ENCODE measurements at regions not wholly inside any gene's neighbourhood (a gene's known extent, or its start where the extent isn't known, plus 50 kb on each side); places are given as distances from the start of the nearest gene placed in this dataset.

DNA sequence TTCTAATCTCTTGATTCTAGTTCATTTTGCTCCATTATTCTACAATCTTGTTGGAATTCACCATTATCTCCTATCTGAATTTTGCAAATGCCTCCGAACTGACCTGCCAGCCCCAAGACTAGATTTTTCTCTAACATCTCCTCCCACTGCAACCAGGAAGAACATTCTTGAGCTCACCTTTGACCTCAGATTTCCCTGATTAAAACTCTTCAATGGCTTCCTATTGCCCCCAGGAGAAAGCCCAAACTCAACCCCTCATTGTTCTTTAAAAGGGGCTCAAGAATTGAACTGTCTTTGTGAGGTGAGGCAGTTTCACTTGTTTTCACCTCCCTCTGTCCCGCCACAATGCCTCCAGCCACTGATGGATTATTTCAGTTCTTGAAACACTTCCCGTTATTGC lies 784.6 kb upstream of the ZEB2 start:
- TF ChIP-seq, protein P1, sequence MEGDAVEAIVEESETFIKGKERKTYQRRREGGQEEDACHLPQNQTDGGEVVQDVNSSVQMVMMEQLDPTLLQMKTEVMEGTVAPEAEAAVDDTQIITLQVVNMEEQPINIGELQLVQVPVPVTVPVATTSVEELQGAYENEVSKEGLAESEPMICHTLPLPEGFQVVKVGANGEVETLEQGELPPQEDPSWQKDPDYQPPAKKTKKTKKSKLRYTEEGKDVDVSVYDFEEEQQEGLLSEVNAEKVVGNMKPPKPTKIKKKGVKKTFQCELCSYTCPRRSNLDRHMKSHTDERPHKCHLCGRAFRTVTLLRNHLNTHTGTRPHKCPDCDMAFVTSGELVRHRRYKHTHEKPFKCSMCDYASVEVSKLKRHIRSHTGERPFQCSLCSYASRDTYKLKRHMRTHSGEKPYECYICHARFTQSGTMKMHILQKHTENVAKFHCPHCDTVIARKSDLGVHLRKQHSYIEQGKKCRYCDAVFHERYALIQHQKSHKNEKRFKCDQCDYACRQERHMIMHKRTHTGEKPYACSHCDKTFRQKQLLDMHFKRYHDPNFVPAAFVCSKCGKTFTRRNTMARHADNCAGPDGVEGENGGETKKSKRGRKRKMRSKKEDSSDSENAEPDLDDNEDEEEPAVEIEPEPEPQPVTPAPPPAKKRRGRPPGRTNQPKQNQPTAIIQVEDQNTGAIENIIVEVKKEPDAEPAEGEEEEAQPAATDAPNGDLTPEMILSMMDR (conservative IDR thresholded peaks at IDR 0.05; ENCODE audit: low read depth, low read length): no peak
- H3K4me3 ChIP-seq (ENCODE audit: low read depth, low read length): no peak overlapping the region
- DNase-seq (ENCODE audit: low read depth): no peak

DNA sequence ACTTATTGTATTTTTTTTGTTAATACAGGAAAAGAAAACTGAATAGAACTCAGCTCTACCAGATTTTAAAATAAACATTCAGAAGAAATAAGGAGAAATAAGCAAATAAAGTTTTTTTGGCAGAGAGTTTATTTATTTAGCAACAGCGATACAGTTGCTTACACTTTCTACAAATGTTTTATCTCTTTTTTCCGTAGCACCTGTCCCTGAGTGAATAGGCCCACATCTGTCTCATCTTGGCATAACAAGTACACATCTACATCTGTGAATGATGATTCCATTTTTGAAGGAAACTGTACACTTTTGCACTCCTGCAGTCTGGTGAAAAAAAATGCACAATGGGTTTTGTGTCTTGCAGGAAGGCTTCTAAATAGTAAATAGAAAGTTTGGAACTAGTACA lies 783.6 kb upstream of the ZEB2 start:
- H3K4me3 ChIP-seq (ENCODE audit: low read depth, low read length): no peak overlapping the region
- TF ChIP-seq, protein P1 (conservative IDR thresholded peaks at IDR 0.05; ENCODE audit: low read depth, low read length): no peak
- DNase-seq (ENCODE audit: low read depth): no peak

DNA sequence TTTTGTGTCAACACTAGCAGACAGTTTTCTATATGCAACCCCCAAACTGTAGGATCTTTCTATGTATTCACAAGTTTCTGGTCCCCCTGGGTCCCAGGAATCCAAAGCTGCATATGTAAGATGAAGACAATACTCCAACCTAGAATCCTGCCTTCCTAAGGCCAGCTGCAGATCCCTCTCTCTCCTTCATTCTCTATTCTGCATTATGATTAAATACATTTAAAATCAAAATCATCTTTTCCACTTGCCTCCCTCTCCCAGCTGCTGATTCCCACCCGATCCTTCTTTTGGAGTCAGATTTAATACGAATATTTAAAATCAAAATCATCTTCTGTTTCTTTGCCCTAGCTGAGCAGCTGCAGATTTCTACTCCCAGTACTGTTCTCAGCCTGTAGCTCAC lies 783.0 kb upstream of the ZEB2 start:
- no peak for DNase-seq (ENCODE audit: low read depth)
- no peak overlapping the region for H3K4me3 ChIP-seq (ENCODE audit: low read depth, low read length)
- TF ChIP-seq, protein P1 (conservative IDR thresholded peaks at IDR 0.05; ENCODE audit: low read depth, low read length): no peak

DNA sequence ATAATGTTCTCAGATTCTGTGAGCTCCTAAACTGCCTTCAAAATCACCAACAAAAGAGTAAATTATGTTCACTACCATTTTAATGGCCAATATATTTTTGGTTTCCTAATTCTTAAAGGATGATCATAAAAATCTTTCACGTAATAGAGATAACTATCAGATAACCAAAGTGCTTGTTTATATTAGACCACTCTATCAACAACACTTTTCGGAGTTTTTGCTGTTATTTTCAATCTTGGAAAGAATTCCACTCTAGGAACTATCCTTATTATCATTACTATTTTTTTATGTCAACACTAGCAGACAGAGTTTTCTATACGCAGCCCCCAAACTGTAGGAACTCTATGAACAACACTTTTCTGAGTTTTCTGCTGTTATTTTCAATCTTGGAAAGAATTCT lies 782.5 kb upstream of the ZEB2 start:
- DNase-seq (ENCODE audit: low read depth): no peak
- H3K4me3 ChIP-seq (ENCODE audit: low read depth, low read length): no peak overlapping the region
- TF ChIP-seq, protein P1 (conservative IDR thresholded peaks at IDR 0.05; ENCODE audit: low read depth, low read length): no peak

DNA sequence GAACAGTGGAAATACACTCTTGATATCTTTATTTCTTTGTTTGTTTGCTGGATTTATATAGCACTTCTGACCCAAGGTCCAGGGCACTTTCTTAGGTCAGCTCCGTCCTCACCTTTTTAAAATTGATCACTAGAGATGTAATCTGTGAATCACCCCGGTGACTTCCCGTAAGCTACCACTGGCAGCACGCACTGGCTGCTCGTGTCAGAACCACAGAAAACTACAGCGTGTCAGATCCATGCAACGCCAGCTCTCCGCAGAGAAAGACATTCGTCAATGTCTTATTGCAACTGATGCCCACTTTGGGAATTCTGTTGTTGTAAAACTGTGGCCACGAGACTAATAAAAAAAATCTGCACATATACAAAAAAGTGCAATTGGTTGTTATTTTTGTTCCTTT lies 779.4 kb upstream of the ZEB2 start:
- TF ChIP-seq, protein P1 (conservative IDR thresholded peaks at IDR 0.05; ENCODE audit: low read depth, low read length): no peak
- no peak overlapping the region for H3K4me3 ChIP-seq (ENCODE audit: low read depth, low read length)
- DNase-seq (ENCODE audit: low read depth): no peak

DNA sequence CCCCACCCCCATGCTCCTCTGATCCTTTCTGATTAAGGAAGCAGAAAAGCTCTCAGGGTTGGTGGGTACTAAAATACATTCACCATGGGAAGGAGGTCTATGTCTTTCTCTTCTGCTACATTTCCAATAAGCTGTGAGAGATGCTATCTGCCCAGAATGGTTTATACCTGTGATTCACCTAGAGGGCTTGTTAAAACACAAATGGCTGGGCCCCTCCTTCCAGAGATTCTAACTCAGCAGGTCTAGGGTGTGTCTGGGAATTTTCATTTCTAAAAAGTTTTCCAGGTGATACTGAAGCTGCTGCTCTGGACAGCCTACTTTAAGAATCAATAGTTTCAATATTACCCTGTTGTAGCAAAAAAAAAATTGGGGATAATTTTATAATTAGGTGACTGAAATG lies 772.2 kb upstream of the ZEB2 start:
- DNase-seq (ENCODE audit: low read depth): no peak
- no peak overlapping the region for H3K4me3 ChIP-seq (ENCODE audit: low read depth, low read length)

DNA sequence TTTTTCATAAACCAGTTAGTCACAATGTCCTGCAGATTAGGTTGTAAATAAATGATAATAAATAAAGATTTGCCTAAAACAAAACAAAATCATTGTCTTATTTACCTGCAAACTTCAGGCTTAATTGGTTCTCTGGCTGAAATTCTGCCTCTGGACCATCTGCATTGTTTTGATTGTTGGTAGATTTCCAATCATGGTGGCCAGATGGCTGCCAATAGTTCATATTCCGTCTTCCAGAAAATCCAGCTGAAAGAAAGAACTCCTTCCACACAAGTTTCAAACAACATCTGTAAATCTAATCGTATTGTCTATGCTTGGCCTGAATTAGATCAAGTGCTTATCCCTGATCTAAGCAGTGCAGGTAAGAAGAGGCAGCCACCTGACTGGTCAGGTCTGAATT lies 771.1 kb upstream of the ZEB2 start:
- TF ChIP-seq, protein P1 (conservative IDR thresholded peaks at IDR 0.05; ENCODE audit: low read depth, low read length): no peak
- H3K4me3 ChIP-seq (ENCODE audit: low read depth, low read length): no peak overlapping the region
- DNase-seq (ENCODE audit: low read depth): no peak

More for the DNA sequence above, 772.2 kb upstream of the ZEB2 start:
- TF ChIP-seq, protein P1 (conservative IDR thresholded peaks at IDR 0.05; ENCODE audit: low read depth, low read length): no peak
